ENCODE measurements at regions not wholly inside any gene's neighbourhood (a gene's known extent, or its start where the extent isn't known, plus 50 kb on each side); places are given as distances from the start of the nearest gene placed in this dataset.

GRCh38 chr12:87596636-87597035 is 432.6 kb downstream of the C12orf50 start:
- H3K36me3 ChIP-seq (ENCODE audit: control insufficient read depth in 2 of 2, extremely low read depth in 1 of 2, insufficient read depth in 2 of 2, low read length in 2 of 2): no peaks in the 10 kb centered on the region
- no peak overlapping the region for H3K27ac ChIP-seq (ENCODE audit: insufficient read depth, low read depth, low read length)
- no peaks in the 10 kb centered on the region for H3K4me1 ChIP-seq (ENCODE audit: control insufficient read depth, extremely low read depth, insufficient read depth, low read length)
- DNase-seq (ENCODE audit: low read depth, low spot score) (no peak), FAIRE-seq (no peak)
- no peaks in the 10 kb centered on the region for H3K27me3 ChIP-seq (ENCODE audit: control insufficient read depth in 2 of 2, insufficient read depth in 2 of 2, low read length in 2 of 2)
- no peak overlapping the region for H3K9ac ChIP-seq (replicated peaks; ENCODE audit: extremely low read depth, insufficient read depth, low read length)
- BruUV-seq (replicated peaks): no TSS peak
- intact Hi-C loops (cut with micrococcal nuclease): no loop called here
- TF ChIP-seq GATA2 (IDR thresholded peaks at IDR 0.05; ENCODE audit: insufficient read depth, insufficient read length, low read depth, low read length): no peak
- no peak for TF ChIP-seq EZH2 (IDR thresholded peaks at IDR 0.05; ENCODE audit: borderline replicate concordance, low read depth, low read length, severe bottlenecking)
- no peak for TF ChIP-seq CTCF (IDR thresholded peaks at IDR 0.05; ENCODE audit: extremely low read depth in 1 of 2, insufficient read depth in 1 of 2, low read depth in 1 of 2, low read length in 2 of 2)
- TF ChIP-seq POLR2AphosphoS5 (IDR thresholded peaks at IDR 0.05; ENCODE audit: insufficient read depth, low read depth, low read length): no peak
- no peak for TF ChIP-seq POLR2A (IDR thresholded peaks at IDR 0.05; ENCODE audit: low read depth, low read length)
- no peak for TF ChIP-seq MAX (IDR thresholded peaks at IDR 0.05; ENCODE audit: insufficient read depth, insufficient read length)
- TF ChIP-seq JUN (IDR thresholded peaks at IDR 0.05; ENCODE audit: borderline replicate concordance, insufficient read depth, insufficient read length, low read depth): no peak
- no peak for TF ChIP-seq MYC (IDR thresholded peaks at IDR 0.05; ENCODE audit: low read depth, low read length)
- H3K4me2 ChIP-seq (ENCODE audit: insufficient read depth, low read length): no peak overlapping the region
- H4K20me1 ChIP-seq (replicated peaks; ENCODE audit: control insufficient read depth, extremely low read depth, insufficient read depth, low read length): no peaks in the 10 kb centered on the region
- H2AFZ ChIP-seq (ENCODE audit: low read depth, low read length): no peak overlapping the region
- no peaks in the 10 kb centered on the region for H3K9me3 ChIP-seq (replicated peaks; ENCODE audit: control insufficient read depth, insufficient read depth, low read length)
- dilution Hi-C loops (cut with MboI; ENCODE audit: extremely low pct_ligation_motif_present, low sequenced_read_pairs): no loop called here
- no peaks in the 10 kb centered on the region for H3K9me1 ChIP-seq (replicated peaks; ENCODE audit: control insufficient read depth, extremely low read depth, insufficient read depth, low read length)
- H3K79me2 ChIP-seq (ENCODE audit: control insufficient read depth, insufficient read depth, low read length): no peaks in the 10 kb centered on the region
- H3K4me3 ChIP-seq (replicated peaks in 1 of 3; ENCODE audit: insufficient read depth in 1 of 3, low read depth in 1 of 3, low read length in 3 of 3): no peak overlapping the region
- POLR2A ChIA-PET: no interaction called here
- CTCF ChIA-PET: interaction anchor here (1.2 kb wide), 1 partner anchor 12 kb away, joined by 3 read pairs; no protein-coding TSS in a partner anchor

Data from endothelial cell of umbilical vein (primary cell).